Calu3 (cell line): ENCODE measurements at regions not wholly inside any gene's neighbourhood (a gene's known extent, or its start where the extent isn't known, plus 50 kb on each side); places are given as distances from the start of the nearest gene placed in this dataset.

Source experiments
- BruUV-seq: library from RNA; stranded (reverse); fragments of 400-500 nt; replicated peaks from 2 replicates; lab custom pipeline; 2021; lab: Mats Ljungman, UMichigan
- CTCF ChIA-PET: fragments of 300-600 bp; sonication (Branson Sonifier 250); formaldehyde crosslinking; loops from one replicate; lab custom pipeline; 2022; ENCODE audit warnings: antibody characterized with exemption; lab: Charles Lee
- DNase-seq: peaks from one replicate; pipeline ENCODE4 v3.0.0; 2022
- H3K27ac Mint-ChIP-seq: one replicate; pipeline ENCODE4 v1.8.0; 2022; ENCODE audit warnings: mixed read lengths; ENCODE audit not compliant: unreplicated experiment
- H3K27me3 Mint-ChIP-seq: one replicate; pipeline ENCODE4 v1.8.0; 2022; ENCODE audit warnings: mixed read lengths; ENCODE audit not compliant: unreplicated experiment
- H3K36me3 Mint-ChIP-seq: one replicate; pipeline ENCODE4 v1.8.0; 2022; ENCODE audit warnings: mild to moderate bottlenecking, moderate library complexity, mixed read lengths; ENCODE audit not compliant: insufficient read depth, unreplicated experiment
- H3K4me1 Mint-ChIP-seq: one replicate; pipeline ENCODE4 v1.8.0; 2022; ENCODE audit warnings: mild to moderate bottlenecking, low read depth, mixed read lengths; ENCODE audit not compliant: unreplicated experiment
- H3K4me3 Mint-ChIP-seq: one replicate; pipeline ENCODE4 v1.8.0; 2022; ENCODE audit warnings: mild to moderate bottlenecking, low read depth, moderate library complexity, mixed read lengths; ENCODE audit not compliant: unreplicated experiment
- H3K9me3 Mint-ChIP-seq: one replicate; pipeline ENCODE4 v1.8.0; 2022; ENCODE audit warnings: low read depth, mixed read lengths; ENCODE audit not compliant: unreplicated experiment
- CTCF ChIP-seq: fragments of 200-600 bp; IDR thresholded peaks from one replicate; pipeline ENCODE4 v1.8.0; 2022; ENCODE audit warnings: antibody characterized with exemption; ENCODE audit not compliant: unreplicated experiment
- intact Hi-C: fragments of 100-400 bp; cut with micrococcal nuclease; formaldehyde crosslinking; loops from one replicate; pipeline ENCODE4 v1.10.0; 2022; ENCODE audit not compliant: unreplicated experiment

GRCh38 chr6:133101790-133102189, 139.4 kb upstream of the EYA4 start:
- intact Hi-C loops: no loop called here
- Mint-ChIP-seq H3K27me3 (no peaks in the 10 kb centered on the region), H3K4me1 (peaks cover 34% of the 10 kb centered on the region), H3K9me3 (peaks cover 3% of the 10 kb centered on the region), H3K4me3 (peak overlapping the region; percentile 45), H3K36me3 (peaks cover 6% of the 10 kb centered on the region), H3K27ac (peak overlapping the region; percentile 16)
- DNase-seq: no peak
- BruUV-seq: no TSS peak
- no peak for TF ChIP-seq CTCF
- CTCF ChIA-PET: no interaction called here

DNA sequence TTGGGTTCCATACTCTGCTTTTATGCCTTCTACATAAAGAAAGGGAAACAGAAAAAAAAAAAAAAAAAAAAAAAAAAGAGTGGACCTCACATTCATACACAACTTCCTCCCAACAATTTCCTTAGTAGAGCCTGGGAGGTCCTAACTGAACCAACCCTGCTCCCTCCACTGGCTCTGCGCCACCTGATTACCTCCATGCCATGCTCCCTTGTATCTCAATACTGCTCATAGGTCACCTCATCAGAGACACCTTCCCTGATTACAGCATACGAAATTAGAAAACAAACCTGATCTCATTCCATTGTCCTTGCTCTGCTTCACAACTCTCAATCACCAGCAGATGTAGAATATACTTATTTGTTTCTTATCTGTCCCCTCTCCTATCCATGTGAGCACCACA, 134.2 kb upstream of the EYA4 start:
- Mint-ChIP-seq H3K4me3 (no peak overlapping the region), H3K36me3 (no peaks in the 10 kb centered on the region), H3K27me3 (no peaks in the 10 kb centered on the region), H3K4me1 (peaks cover 13% of the 10 kb centered on the region), H3K27ac (no peak overlapping the region), H3K9me3 (peaks cover 6% of the 10 kb centered on the region)
- BruUV-seq: no TSS peak
- CTCF ChIA-PET: no interaction called here
- intact Hi-C loops: no loop called here
- no peak for TF ChIP-seq CTCF
- DNase-seq: no peak

GRCh38 chr6:133108419-133108818, 132.7 kb upstream of the EYA4 start:
- Mint-ChIP-seq H3K27ac (no peak overlapping the region), H3K4me1 (peaks cover 3% of the 10 kb centered on the region), H3K27me3 (no peaks in the 10 kb centered on the region), H3K9me3 (peaks cover 6% of the 10 kb centered on the region), H3K36me3 (no peaks in the 10 kb centered on the region), H3K4me3 (no peak overlapping the region)
- CTCF ChIA-PET: no interaction called here
- no peak for TF ChIP-seq CTCF
- DNase-seq: no peak
- intact Hi-C loops: no loop called here
- no TSS peak for BruUV-seq

DNA sequence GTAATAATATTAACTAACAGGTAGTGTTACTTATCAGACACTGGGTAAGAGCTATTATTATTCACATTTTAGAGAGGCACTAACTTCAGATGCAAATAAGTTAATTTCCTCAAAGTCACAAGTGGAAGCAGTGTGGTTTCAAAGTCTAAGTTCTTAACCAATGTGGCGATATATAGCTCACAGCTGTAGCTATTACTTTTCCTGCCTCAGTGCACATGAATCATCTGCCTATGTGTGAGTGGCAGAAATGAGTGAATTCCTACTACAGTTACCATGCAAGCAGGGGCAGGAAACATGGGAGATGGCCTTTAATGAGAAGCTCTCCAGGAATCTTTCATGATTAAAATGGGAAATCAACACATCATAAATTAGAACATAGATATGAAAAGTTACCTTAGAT, 126.2 kb upstream of the EYA4 start:
- Mint-ChIP-seq H3K36me3 (no peaks in the 10 kb centered on the region), H3K27ac (no peak overlapping the region), H3K9me3 (peaks cover 3% of the 10 kb centered on the region), H3K4me1 (no peaks in the 10 kb centered on the region), H3K4me3 (no peak overlapping the region), H3K27me3 (no peaks in the 10 kb centered on the region)
- no peak for DNase-seq
- no TSS peak for BruUV-seq
- CTCF ChIA-PET: no interaction called here
- no peak for TF ChIP-seq CTCF
- intact Hi-C loops: no loop called here
